Neural cell (in vitro differentiated cells): ENCODE measurements at regions not wholly inside any gene's neighbourhood (a gene's known extent, or its start where the extent isn't known, plus 50 kb on each side); places are given as distances from the start of the nearest gene placed in this dataset.

Source experiments
- CTCF ChIP-seq: fragments of 450-650 bp; IDR thresholded peaks from 2 replicates; pipeline ENCODE4 v1.5.1; 2014; ENCODE audit warnings: antibody characterized with exemption, mild to moderate bottlenecking, moderate library complexity; ENCODE audit not compliant: poor library complexity, severe bottlenecking
- EP300 ChIP-seq: fragments of 450-650 bp; conservative IDR thresholded peaks from 2 replicates; pipeline ENCODE4 v1.6.1; 2014; ENCODE audit warnings: antibody characterized with exemption, mild to moderate bottlenecking, moderate library complexity; ENCODE audit not compliant: poor library complexity, severe bottlenecking
- EZH2 ChIP-seq: fragments of 200-600, 300-800 bp; shearing (Covaris generic), sonication (generic); IDR thresholded peaks from 2 replicates; pipeline ENCODE4 v1.6.1; 2014; ENCODE audit warnings: antibody characterized with exemption, low read length, borderline replicate concordance, mild to moderate bottlenecking; ENCODE audit not compliant: insufficient read depth, poor library complexity, severe bottlenecking
- TF ChIP-seq, protein P1 (sequence below): IDR thresholded peaks from 2 replicates; pipeline ENCODE4 v1.6.1; 2012; ENCODE audit warnings: borderline replicate concordance

- no peak for TF ChIP-seq CTCF
- TF ChIP-seq EZH2, result no peak
- no peak for TF ChIP-seq EP300
- TF ChIP-seq, protein P1, sequence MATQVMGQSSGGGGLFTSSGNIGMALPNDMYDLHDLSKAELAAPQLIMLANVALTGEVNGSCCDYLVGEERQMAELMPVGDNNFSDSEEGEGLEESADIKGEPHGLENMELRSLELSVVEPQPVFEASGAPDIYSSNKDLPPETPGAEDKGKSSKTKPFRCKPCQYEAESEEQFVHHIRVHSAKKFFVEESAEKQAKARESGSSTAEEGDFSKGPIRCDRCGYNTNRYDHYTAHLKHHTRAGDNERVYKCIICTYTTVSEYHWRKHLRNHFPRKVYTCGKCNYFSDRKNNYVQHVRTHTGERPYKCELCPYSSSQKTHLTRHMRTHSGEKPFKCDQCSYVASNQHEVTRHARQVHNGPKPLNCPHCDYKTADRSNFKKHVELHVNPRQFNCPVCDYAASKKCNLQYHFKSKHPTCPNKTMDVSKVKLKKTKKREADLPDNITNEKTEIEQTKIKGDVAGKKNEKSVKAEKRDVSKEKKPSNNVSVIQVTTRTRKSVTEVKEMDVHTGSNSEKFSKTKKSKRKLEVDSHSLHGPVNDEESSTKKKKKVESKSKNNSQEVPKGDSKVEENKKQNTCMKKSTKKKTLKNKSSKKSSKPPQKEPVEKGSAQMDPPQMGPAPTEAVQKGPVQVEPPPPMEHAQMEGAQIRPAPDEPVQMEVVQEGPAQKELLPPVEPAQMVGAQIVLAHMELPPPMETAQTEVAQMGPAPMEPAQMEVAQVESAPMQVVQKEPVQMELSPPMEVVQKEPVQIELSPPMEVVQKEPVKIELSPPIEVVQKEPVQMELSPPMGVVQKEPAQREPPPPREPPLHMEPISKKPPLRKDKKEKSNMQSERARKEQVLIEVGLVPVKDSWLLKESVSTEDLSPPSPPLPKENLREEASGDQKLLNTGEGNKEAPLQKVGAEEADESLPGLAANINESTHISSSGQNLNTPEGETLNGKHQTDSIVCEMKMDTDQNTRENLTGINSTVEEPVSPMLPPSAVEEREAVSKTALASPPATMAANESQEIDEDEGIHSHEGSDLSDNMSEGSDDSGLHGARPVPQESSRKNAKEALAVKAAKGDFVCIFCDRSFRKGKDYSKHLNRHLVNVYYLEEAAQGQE, result no peak
Observed at GRCh38 chr2:102081606-102082005, 60.9 kb upstream of the IL1R1 start.
